HG03066 (cell line): ENCODE measurements at regions not wholly inside any gene's neighbourhood (a gene's known extent, or its start where the extent isn't known, plus 50 kb on each side); places are given as distances from the start of the nearest gene placed in this dataset.
"Not testable (repeated sequence)": the region's sequence is repeated elsewhere in the genome, so short reads cannot be mapped to it uniquely, and the experiment has no call there.

Experiments
- ATAC-seq: cut with Tn5 transposase; IDR thresholded peaks from one replicate; pipeline ENCODE4 v1.9.1; 2021; ENCODE audit warnings: low read depth; ENCODE audit not compliant: unreplicated experiment

- ATAC-seq: no peak
Measured at GRCh38 chr5:87030699-87031098, 237.0 kb upstream of the RASA1 start.

- no peak for ATAC-seq
Measured at GRCh38 chr5:87034557-87034956, 233.1 kb upstream of the RASA1 start.

GRCh38 chr5:87042554-87042953 lies 225.1 kb upstream of the RASA1 start:
- no peak for ATAC-seq

GRCh38 chr5:87048156-87048555 lies 219.5 kb upstream of the RASA1 start:
- ATAC-seq: no peak

GRCh38 chr5:87049012-87049411 lies 218.7 kb upstream of the RASA1 start:
- not testable (repeated sequence) for ATAC-seq

GRCh38 chr5:87051502-87052113 lies 216.1 kb upstream of the RASA1 start:
- no peak for ATAC-seq

- ATAC-seq: no peak
Measured at GRCh38 chr5:87053146-87053545, 214.5 kb upstream of the RASA1 start.

GRCh38 chr5:87054821-87055220 lies 212.9 kb upstream of the RASA1 start:
- no peak for ATAC-seq

- no peak for ATAC-seq
Measured at GRCh38 chr5:87061046-87061445, 206.6 kb upstream of the RASA1 start.

GRCh38 chr5:87069311-87069710 lies 198.4 kb upstream of the RASA1 start:
- ATAC-seq: no peak

- peak; percentile 67 for ATAC-seq
Measured at GRCh38 chr5:87069974-87070608, 197.6 kb upstream of the RASA1 start.

GRCh38 chr5:87074072-87074471 lies 193.6 kb upstream of the RASA1 start:
- ATAC-seq: no peak

- ATAC-seq: peak; percentile 96
Measured at GRCh38 chr5:87074934-87075541, 192.6 kb upstream of the RASA1 start.

- no peak for ATAC-seq
Measured at GRCh38 chr5:87076411-87076810, 191.3 kb upstream of the RASA1 start.

- ATAC-seq: no peak
Measured at GRCh38 chr5:87076931-87077330, 190.8 kb upstream of the RASA1 start.

- ATAC-seq: no peak
Measured at GRCh38 chr5:87079219-87079618, 188.5 kb upstream of the RASA1 start.

- peak; percentile 12 for ATAC-seq
Measured at GRCh38 chr5:87081016-87081415, 186.7 kb upstream of the RASA1 start.

GRCh38 chr5:87081511-87082372 lies 185.9 kb upstream of the RASA1 start:
- ATAC-seq: peak; percentile 93

- no peak for ATAC-seq
Measured at GRCh38 chr5:87094347-87094746, 173.3 kb upstream of the RASA1 start.

- no peak for ATAC-seq
Measured at GRCh38 chr5:87094833-87095232, 172.8 kb upstream of the RASA1 start.

- no peak for ATAC-seq
Measured at GRCh38 chr5:87095787-87096186, 171.9 kb upstream of the RASA1 start.
